ENCODE measurements at regions not wholly inside any gene's neighbourhood (a gene's known extent, or its start where the extent isn't known, plus 50 kb on each side); places are given as distances from the start of the nearest gene placed in this dataset.
"Not testable (repeated sequence)": the region's sequence is repeated elsewhere in the genome, so short reads cannot be mapped to it uniquely, and the experiment has no call there.

DNA sequence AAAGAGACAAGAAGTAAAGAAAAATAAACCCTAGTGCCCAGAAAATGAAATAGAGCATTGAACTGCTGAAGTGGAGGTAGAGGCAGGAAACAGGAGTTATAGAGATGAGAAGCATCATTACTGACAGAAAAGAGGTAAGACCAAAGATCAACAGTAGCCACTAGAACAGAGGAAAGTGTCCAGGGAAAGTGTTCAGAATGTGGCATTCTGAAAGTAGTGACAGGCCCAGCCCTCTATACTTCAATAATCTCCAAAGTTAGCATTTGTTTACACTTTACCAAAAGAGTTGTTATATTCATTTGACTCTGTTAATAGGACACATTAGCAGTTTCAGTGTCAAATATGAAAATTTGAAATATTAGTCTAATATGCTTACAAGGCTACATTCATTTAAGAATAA is 727.1 kb upstream of the NECTIN3 start:
- TF ChIP-seq, protein P1, sequence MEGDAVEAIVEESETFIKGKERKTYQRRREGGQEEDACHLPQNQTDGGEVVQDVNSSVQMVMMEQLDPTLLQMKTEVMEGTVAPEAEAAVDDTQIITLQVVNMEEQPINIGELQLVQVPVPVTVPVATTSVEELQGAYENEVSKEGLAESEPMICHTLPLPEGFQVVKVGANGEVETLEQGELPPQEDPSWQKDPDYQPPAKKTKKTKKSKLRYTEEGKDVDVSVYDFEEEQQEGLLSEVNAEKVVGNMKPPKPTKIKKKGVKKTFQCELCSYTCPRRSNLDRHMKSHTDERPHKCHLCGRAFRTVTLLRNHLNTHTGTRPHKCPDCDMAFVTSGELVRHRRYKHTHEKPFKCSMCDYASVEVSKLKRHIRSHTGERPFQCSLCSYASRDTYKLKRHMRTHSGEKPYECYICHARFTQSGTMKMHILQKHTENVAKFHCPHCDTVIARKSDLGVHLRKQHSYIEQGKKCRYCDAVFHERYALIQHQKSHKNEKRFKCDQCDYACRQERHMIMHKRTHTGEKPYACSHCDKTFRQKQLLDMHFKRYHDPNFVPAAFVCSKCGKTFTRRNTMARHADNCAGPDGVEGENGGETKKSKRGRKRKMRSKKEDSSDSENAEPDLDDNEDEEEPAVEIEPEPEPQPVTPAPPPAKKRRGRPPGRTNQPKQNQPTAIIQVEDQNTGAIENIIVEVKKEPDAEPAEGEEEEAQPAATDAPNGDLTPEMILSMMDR (IDR thresholded peaks at IDR 0.05): no peak
- DNase-seq (no peak), ATAC-seq (ENCODE audit: low read depth) (no peak)
- no peaks in the 10 kb centered on the region for H3K36me3 Mint-ChIP-seq (ENCODE audit: low read depth)
- H3K27ac Mint-ChIP-seq: no peak overlapping the region
- ChIA-PET CTCF (no interaction called here), POLR2A (no interaction called here)
- H3K9me3 Mint-ChIP-seq: no peaks in the 10 kb centered on the region
- intact Hi-C loops (cut with micrococcal nuclease): no loop called here
- H3K4me3 Mint-ChIP-seq: no peak overlapping the region
- H3K27me3 Mint-ChIP-seq: no peaks in the 10 kb centered on the region
- no peaks in the 10 kb centered on the region for H3K4me1 Mint-ChIP-seq

DNA sequence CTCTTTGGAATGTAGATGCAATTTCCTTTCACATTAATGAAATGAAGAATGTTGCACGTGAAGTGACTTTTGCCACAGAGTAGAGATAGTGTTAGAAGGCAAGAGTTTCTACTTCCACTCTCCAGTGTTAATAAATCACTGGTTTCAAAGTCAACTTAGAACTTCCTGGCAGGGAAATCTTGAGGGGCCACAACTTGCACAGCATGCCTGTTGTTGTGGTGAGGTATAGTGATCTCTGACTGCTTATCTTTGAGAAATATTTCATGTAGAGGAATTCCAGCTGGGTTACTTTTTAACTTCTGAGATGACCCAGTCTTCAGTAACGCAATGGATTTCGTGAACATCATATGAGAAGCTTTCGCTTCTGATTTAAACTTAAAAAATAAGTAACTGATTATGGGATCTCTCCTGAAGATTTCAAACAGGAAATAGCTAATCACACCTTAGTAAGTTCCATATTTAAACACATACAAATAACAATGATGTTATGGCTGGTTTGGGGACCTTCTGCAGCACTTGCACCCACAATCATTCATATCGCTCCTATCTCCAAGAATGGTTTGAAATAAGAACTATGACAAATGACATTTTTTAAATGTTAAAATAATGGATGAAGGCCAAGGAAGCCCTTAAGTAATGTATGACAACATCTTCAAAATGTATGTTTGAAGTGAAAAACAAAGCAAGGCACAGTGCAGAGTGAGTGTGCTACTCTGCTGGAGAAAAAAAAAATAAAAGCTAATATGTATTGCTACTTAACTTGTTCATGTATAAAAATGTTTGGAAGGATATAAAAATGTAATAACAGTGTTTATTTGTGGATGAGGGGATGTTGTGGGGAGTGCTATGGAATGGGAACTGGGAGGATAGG is 726.5 kb upstream of the NECTIN3 start:
- ATAC-seq (ENCODE audit: low read depth) (no peak), DNase-seq (no peak)
- Mint-ChIP-seq H3K27ac (no peak overlapping the region), H3K27me3 (no peaks in the 10 kb centered on the region), H3K4me3 (no peak overlapping the region), H3K9me3 (no peaks in the 10 kb centered on the region), H3K4me1 (no peaks in the 10 kb centered on the region), H3K36me3 (ENCODE audit: low read depth) (no peaks in the 10 kb centered on the region)
- intact Hi-C loops (cut with micrococcal nuclease): no loop called here
- TF ChIP-seq, protein P1 (IDR thresholded peaks at IDR 0.05): no peak
- ChIA-PET POLR2A (no interaction called here), CTCF (no interaction called here)

DNA sequence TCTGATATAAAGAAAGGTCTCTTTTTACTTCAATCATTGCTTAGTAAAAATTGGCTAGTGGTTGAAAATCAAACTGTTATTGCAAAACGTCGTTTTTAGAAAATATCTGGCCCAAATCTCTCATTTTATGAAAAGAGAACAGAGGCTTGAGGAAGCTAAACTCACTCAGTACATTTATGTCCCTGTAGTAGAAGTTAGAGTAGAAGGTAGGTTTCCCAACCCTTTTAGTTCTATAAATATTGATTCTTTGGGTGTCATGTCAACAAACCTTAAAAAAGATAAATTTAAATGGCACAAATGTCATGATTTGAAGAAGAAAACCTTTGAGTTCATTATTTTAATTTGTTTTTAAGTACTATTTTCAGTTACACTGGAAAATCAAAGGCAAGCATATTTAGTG is 722.3 kb upstream of the NECTIN3 start:
- Mint-ChIP-seq H3K4me1 (no peaks in the 10 kb centered on the region), H3K4me3 (no peak overlapping the region), H3K27ac (no peak overlapping the region), H3K27me3 (no peaks in the 10 kb centered on the region), H3K9me3 (no peaks in the 10 kb centered on the region), H3K36me3 (ENCODE audit: low read depth) (no peaks in the 10 kb centered on the region)
- ATAC-seq (ENCODE audit: low read depth) (no peak), DNase-seq (no peak)
- TF ChIP-seq, protein P1 (IDR thresholded peaks at IDR 0.05): no peak
- intact Hi-C loops (cut with micrococcal nuclease): no loop called here
- ChIA-PET POLR2A (no interaction called here), CTCF (no interaction called here)

DNA sequence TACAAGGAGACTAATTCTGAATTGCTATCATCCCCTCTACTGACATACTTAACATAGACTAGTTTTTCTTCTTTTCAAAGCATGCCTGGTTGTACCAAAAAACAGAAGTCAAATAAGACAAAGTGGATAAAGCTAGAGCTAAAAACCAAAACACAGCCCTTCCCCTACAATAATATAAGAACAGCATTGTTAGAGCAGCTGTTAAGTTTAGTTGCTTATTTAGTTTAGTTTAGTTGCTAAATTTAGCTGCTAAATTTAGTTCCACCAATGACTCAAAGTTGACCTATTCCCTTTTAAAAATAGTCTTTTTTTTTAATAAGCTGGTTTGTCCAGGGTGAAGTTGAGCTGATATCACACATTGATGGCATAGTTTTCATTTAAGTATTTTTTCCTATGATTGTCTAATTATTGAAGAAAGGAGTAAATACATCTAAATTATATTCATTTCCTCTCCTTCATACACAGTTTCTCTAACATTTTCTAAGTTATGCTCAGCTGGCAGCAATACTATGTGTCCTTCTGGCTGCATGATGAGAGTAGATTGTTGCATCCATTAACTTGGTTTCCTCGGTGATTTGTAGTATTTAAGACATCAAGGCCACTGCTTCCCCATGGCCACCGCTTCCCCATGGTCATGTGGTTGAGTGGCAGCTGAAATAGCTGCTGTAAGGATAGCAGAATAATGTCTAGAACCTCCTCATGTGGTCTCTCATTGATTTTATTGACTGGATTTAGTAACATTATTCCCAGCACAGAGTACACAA is 718.6 kb upstream of the NECTIN3 start:
- no peak overlapping the region for H3K27ac Mint-ChIP-seq
- TF ChIP-seq, protein P1 (IDR thresholded peaks at IDR 0.05): no peak
- DNase-seq: no peak
- POLR2A ChIA-PET: no interaction called here
- H3K9me3 Mint-ChIP-seq: no peaks in the 10 kb centered on the region
- no peaks in the 10 kb centered on the region for H3K36me3 Mint-ChIP-seq (ENCODE audit: low read depth)
- CTCF ChIA-PET: no interaction called here
- H3K4me3 Mint-ChIP-seq: no peak overlapping the region
- H3K27me3 Mint-ChIP-seq: no peaks in the 10 kb centered on the region
- ATAC-seq (ENCODE audit: low read depth): no peak
- intact Hi-C loops (cut with micrococcal nuclease): no loop called here
- no peaks in the 10 kb centered on the region for H3K4me1 Mint-ChIP-seq

DNA sequence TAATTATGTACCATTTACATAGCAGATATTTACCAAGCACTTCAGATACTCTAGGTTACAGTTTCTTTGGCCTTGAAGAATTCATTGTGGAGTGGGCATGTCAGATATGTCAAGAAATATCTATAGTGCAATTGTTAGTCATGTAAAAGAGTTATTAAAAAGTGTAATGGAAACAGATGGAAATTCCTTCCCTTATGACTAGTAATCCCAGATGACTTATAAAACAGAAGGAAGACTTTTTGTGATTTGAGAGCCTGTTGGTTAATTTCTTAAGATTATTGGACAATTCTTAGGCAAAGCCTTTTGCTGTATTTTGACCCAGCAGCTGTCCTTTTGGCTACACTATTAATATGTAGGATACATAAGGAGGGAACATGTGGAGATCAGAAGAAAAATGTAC is 708.9 kb upstream of the NECTIN3 start:
- TF ChIP-seq, protein P1 (IDR thresholded peaks at IDR 0.05): no peak
- ATAC-seq (ENCODE audit: low read depth): no peak
- CTCF ChIA-PET: no interaction called here

DNA sequence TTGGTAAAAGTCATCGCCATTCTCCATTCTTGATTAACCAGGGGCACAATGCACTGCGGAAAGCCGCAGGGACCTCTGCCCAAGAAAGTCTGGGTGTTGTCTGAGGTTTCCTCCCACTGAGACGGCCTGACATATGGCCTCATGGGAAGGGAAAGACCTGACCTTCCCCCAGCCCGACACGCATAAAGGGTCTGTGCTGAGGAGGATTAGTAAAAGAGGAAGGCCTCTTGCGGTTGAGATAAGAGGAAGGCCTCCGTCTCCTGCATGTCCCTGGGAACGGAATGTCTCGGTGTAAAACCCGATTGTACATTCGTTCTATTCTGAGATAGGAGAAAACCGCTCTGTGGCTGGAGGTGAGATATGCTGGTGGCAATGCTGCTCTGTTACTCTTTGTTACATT is 704.3 kb upstream of the NECTIN3 start:
- intact Hi-C loops (cut with micrococcal nuclease): loop anchor here (1.0 kb wide), 1 partner anchor 48 kb away; no protein-coding TSS in a partner anchor
- H3K27ac Mint-ChIP-seq; H3K36me3 Mint-ChIP-seq (ENCODE audit: low read depth); DNase-seq; H3K4me1 Mint-ChIP-seq; H3K9me3 Mint-ChIP-seq; ATAC-seq (ENCODE audit: low read depth); H3K4me3 Mint-ChIP-seq; CTCF ChIA-PET; POLR2A ChIA-PET; H3K27me3 Mint-ChIP-seq: not testable (repeated sequence)

More for the DNA sequence above, 708.9 kb upstream of the NECTIN3 start:
- Mint-ChIP-seq H3K36me3 (ENCODE audit: low read depth) (no peaks in the 10 kb centered on the region), H3K27ac (no peak overlapping the region), H3K4me3 (no peak overlapping the region), H3K4me1 (no peaks in the 10 kb centered on the region), H3K27me3 (no peaks in the 10 kb centered on the region), H3K9me3 (peaks cover 2% of the 10 kb centered on the region)
- DNase-seq: no peak
- intact Hi-C loops (cut with micrococcal nuclease): no loop called here
- POLR2A ChIA-PET: no interaction called here

All from activated B cell treated with CpG ODN at 0.5 μM for 24 hours (primary cell).